Kasumi-1 (cell line): ENCODE measurements at regions not wholly inside any gene's neighbourhood (a gene's known extent, or its start where the extent isn't known, plus 50 kb on each side); places are given as distances from the start of the nearest gene placed in this dataset.

Experiments
- DNase-seq, 2 experiments: peaks; one replicate each; lab custom pipeline; 2025; lab: John Stamatoyannopoulos, UW

DNA sequence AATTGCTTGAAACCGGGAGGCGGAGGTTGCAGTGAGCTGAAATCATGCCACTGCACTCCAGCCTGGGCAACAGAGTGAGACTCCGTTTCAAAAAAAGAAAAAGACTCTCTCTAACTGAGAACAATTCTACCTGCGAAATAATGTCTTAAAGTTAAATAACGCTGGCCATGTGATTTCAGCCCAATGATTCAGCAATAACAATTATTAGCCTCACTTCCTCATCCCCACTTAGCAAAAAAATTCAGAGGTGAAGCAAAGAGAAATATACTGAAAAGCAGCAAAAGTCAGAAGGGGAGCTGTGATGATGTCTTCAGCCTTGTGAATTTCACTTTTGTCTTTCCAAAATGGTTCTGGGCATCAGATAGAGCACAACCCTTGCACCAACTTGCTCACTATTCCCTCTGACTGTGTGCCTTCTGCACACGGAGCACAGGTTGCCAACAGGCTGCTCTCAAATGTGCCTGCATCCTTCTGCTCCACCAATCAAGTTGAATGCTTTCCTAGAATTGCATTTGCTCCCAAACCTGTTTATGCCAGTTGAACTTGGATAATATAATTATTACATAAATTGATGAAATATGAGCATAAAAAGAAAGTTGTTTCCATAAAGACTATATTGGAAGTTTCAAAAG, 79.8 kb upstream of the IPO9 start:
- DNase-seq: no peak

DNA sequence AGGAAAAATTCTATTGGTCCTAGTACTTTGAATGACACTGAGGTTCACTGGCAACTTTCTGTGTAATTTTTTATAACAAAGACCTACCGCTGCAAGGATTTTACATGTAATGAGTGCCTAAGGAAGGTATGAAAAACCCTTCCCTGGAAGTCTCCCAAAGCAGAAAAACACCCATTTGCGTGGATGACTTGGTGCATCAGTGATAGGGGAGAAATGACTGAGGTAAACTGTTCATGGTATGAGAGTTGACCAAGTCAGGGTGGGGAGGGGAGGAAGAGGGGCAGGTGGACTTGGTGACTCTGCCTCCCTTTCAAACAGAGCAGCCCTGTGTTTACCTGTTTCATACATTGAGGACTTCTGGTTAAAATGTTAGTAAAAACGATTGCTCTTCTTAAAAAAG, 78.8 kb upstream of the IPO9 start:
- no peak for DNase-seq

DNA sequence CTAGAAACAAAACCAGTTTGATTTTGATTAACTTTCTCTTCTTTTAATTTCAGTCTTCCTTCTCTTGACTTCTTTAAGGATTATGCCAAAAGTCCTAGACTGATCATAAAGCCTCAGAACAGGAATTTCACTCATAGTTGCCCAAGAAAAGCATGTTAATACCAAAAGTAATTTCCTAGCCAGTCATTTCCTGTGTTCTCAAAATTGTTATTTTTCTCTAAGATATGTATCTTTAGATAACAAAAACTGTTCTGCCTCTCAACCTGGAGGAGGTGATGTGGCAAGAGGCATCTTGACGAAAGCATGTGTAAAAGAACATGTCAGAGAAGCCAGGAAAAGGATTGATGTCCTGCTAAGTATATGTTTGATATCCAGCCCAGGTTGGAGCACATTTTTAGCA, 78.0 kb upstream of the IPO9 start:
- no peak for DNase-seq

DNA sequence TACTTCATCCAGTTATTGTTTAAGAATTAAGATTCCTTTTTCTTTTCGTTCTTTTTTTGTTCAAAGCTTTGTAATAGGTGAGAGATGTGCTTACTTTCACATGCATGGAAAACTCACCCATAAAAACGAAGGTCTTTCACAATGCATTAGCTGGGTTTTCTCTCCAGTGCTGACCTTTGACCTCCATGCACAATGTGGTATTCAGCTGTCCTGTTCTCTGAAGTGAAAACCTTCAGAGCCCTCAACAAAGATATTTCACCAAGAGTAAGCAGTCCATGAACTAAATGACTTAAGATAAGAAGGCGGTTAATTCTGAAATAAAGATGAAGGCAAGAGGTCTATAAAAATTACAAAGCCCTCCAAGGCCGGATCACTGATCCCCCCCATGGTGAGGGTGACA, 77.1 kb upstream of the IPO9 start:
- DNase-seq: no peak

DNA sequence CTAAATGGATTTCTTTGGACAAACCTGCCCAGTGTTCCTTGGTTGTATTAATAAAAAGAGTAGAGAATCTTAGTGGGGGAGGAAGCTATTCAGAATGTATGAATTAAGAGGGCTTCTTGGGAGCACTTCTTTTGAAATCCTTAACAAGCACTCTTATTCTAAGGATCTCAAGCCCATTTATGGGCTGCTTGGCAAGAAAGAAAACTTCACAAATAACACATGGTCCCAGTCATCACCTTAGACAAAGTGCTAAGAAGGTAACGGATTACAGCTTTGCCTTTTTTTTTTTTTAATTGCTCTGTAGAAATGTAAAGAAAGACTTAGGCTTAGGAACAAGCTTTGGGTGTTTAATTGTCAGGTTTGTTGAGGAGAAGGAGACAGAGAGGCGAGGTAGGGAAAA, 76.6 kb upstream of the IPO9 start:
- no peak for DNase-seq

DNA sequence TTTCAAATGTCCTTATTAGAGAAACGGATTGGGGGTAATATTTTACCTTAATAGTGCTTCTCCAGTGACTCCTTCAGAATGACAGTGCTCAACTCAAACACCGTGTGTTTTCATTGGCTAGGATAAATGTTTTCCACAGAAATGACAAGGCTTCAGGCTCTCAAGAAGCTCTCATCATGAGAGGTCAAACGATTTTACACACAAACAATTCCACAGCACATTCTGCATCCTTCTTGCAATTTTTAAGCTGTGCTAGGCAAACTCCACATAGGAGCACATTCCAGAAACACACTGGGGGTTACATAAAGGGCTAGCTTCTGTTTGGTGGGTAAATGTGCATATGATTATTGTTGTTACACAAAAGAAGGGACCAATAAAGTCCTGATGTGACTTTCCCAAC, 75.5 kb upstream of the IPO9 start:
- no peak for DNase-seq

DNA sequence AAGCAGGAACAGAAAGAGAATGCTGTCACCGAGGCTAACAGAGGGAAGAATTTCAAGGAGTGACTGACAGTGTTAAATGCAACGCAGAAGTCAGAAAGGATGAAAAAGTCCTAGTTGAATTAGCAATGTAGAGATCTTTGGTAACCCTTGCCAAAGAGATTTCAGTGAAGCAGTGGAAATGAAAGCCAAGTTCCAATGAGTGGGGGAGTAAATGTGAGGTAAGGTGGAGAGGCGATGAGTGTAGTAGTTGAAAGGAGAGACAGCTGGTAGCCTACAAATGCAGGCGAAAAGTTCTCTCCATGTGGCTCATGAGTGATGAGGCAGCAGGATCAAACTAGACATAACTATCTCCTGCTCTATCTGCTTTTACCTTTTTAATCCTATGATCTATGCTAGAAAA, 74.6 kb upstream of the IPO9 start:
- DNase-seq: no peak

DNA sequence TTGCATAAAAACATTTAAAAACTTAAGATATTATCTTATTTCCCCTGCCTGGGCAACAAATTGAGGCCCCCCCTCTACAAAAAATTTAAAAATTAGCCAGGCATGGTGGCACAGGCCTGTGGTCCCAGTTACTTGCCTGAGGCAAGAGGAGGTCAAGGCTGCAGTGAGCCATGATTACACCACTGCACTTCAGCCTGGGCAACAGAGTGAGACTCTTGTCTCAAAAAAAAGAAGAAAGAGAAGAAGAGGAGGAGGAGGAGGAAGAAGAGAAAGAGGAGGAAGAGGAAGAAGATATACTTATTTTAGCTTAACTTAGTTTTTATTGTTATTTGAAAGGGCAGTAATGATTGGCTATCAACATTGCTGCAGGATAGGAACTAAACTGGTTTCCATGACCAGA, 73.8 kb upstream of the IPO9 start:
- no peak for DNase-seq

DNA sequence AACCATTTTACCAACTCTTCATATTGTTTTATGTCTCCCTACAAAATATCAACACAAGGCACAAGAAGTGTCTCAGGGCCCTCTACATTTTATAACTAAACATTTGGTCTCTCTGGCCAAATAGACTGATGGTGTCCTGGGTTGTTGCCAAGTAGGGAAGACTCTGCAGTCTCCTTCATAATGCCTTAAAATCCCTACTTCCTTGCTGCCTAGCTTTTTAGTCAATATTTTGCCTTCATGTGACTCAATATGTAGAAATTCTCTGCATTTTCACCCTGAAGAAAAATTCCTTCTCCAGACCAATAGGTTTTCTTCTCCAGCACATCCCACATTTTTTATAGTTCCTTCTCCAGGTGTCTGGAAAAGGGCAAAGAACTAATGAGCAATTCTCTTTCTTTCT, 72.6 kb upstream of the IPO9 start:
- DNase-seq: no peak

DNA sequence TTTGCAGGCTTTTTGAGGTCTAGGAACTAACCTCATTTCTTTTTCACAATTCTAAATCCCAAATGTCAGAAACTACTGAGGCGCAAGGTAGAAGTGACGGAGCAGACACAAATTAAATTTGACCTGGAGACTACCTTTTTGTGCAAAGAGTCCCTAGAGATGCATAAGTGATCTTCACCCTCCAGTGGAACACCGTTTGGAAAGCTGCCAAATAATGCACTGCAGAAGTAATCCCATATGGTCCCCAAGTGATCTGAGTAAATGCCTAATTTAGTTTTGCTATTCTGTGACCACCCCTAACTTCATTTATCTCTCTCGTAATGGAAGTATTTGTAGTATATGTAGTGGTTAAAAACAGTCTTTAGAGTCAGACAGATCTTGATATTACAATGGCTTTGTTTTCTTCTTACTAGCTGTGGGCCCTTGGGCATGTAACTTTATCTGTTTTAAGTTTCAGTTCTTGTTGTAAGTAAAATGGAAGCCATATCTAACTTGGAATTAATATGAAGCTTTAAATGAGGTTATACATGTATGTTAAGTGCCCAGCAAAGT, 70.4 kb upstream of the IPO9 start:
- no peak for DNase-seq

DNA sequence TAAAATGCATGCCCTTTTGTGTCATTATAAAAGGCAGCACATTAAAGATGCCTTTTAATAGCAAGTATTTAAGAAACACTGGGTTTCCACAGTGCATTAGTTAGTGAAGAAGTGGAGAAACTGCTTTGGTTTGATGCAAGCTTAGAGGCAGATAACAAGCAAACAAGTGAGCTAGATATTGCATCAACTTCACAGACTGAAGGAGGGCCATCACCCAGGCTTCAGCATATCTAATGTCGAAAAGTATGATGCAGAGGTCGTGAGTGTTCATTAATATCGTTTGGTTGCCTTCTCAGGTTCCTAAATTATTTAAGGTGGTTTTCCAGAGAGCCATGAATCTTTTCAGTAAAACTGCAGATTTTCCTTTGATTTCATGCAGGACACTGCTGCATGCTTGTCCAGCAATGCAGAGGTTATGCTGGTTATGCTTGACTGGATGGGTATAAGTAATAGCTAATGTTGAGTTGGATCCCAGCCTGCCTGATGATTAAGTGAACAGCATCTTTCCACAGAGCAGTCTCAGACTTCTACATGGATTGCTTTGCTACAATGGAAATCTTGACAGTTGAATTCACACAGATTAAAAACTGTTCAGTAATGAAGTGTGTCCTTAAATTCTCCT, 69.7 kb upstream of the IPO9 start:
- no peak for DNase-seq

DNA sequence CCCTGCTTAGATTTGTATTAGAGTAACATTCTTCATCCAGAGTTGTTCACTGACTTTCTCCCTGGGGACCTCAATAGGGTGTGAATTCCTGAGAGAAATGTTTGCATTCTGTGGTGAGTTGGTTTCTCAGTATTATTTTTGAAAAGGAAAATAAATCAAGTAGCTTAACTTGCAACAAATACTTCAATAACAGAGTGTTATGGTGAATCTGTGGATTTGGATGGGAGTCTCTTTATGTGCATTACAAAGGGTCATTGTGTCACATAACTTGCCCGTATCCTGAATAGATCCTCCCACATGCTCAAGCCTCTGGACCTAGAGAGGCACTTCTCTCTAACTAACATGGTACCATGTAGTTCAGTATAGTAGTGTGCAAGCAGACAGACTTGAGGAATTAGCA, 68.4 kb upstream of the IPO9 start:
- no peak for DNase-seq

DNA sequence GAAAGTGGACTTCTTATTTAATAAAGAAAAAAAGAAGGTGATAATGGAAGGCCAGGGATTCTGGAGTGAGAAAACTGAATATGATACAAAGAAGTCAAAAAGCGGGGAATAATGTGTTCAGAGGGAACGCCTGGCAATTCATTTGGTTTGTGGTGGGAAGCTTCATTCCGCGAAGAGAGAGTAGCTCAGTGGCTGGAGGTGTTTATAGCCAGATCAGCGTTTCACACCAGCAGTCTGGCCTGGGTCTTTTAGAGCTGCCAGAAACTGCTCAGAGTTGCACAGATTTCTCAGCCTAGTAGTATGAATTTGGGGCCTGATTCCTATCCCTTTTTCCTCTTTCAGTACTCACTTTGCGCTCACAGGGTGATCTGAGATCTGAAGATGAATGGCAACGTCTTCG, 67.8 kb upstream of the IPO9 start:
- no peak for DNase-seq

DNA sequence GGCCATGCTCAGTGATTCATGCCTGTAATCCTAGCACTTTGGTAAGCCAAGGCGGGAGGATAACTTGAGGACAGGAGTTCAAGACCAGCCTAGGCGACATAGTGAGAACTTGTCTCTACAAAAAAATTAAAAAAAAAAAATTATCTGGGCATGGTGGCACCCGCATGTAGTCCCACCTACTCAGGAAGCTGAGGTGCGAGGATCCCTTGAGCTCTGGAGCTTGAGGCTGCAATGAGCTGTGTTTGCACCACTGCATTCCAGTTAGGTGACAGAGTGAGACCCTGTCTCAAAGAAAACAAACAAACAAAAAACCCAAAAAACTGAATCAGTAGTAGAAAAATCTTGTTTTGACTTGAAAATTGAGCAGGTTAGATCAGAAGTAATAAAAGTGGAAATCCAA, 67.1 kb upstream of the IPO9 start:
- no peak for DNase-seq

DNA sequence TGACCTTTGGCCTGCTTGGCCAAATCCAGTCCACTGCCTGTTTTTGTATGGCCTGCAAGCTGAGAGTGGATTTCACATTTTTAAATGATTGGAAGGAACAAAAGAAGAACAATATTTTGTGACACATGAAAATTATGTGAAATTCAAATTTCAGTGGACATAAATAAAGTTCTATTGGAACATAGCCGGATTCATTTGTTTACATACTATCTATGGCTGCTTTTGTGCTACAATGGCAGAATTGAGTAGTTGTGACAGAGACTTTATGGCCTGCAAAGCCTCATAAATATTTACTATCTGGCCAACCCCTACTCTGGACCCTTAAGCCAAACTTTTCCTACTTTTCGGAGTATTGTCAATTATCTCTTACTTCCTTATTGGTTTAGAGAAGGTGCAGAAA, 66.6 kb upstream of the IPO9 start:
- no peak for DNase-seq

DNA sequence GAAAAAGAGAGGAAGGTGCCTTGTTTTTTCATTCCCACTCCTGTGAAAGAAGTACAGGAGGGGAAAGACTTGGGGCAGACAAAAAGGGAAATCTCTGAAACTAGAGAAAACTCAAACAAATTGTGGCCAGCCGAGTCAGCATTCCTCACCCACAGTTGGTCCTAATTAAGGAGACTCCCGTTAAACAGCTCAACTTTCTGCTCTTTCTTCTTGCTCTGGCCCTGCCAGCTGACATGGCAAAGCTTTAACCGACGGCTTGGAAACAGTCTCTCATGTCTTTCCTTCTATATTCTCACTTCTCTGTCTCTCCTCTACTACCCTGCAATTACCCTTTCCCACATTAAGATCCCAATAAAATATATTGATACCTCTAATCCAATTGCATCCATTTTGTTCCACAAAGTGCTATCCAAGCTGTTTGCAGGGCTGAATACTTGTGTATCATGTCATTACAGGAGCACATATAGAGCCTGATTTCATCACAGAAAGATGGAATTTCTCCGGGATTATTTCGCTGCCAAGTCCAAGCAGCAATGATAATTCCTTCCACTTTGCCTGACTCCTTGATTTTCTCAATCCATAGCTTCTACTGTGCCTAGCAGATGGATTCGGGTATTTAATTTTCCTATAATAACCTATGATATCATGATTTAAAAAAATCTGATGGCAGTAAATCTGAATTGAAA, 65.4 kb upstream of the IPO9 start:
- no peak for DNase-seq

DNA sequence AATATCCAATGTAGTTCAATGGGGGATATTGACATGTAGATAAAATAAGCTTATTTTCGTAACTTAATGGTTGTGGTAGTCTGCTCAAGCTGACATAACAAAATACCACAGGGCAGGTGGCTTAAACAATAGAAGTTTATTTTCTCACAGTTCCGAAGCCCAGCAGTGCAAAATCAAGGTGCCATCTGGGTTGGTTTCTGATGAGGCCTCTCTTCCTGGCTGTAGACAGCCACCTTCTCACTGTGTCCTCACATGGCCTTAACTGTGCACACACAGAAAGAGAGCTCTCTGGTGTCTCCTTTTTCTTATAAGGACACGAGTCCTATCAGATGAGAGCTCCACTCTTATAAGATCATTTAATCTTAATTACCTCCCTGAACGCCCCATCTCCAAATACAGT, 64.8 kb upstream of the IPO9 start:
- no peak for DNase-seq

DNA sequence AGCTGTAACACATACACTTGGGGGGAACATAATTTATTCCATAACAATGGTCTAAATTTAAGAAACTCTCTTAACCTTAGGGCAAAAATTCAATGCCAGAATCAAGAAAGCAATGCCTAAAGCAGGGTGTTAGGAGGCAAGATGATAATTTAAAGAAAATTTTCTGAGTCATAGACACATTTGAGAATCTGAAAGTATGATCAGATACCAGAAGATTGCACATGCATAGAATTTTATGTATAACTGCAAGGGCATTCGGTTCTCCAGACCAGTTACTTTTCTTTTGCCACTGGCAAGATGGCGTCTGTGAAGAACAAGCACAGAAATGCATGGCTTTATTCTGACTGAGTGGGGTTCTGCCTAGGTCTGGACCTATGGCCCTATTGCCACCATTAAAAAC, 64.4 kb upstream of the IPO9 start:
- DNase-seq: no peak

DNA sequence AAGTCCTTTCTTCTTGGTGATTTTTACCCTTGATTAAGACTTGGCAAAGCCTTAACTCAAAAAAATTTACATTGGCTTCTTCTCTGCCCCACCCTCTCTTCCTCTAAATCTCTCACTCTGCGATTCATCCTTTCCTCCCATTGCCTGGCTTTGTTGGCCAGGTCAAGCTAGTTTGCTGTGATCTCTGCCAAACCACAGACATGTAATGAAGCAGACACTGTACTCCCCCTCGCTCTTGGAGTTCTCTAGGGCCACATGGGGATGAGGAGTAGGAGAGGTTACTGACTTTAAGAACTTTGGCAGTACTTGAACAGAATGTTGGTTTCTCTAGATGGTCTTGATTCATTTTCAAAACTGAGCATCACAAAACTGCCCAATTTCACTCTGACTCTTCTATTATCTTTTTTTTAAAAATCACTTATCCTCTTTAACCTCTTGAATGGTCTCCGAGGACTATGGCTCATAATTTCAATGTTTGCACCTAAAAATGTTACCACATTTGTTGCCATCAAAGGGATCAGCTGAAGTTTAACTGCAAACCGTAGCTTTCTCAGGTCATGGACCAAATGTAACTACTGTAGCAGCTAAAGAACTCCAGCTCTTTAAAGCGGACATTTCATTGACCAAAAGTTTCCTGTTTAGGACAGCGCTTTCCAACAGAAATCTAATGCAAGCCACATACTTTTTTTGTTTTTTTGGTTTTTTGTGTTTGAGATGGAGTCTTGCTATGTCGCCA, 62.7 kb upstream of the IPO9 start:
- peak in 1 of 2 experiments; percentile 8 for DNase-seq

DNA sequence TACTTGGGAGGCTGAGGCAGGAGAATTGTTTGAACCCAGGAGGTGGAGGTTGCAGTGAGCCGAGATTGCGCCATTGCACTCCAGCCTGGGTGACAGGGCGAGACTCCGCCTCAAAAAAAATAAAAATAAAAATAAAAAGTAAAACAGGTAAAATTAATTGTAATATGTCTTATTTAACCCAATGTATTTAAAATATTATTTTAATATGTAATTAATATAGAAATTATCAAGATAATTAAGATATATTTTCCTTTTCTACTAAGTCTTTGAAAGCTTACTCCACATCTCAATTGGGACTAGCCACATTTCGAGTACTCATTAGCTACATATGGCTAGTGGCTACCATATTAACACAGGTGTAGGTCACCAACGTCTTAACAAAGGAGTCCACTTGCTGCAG, 61.6 kb upstream of the IPO9 start:
- DNase-seq: no peak

DNA sequence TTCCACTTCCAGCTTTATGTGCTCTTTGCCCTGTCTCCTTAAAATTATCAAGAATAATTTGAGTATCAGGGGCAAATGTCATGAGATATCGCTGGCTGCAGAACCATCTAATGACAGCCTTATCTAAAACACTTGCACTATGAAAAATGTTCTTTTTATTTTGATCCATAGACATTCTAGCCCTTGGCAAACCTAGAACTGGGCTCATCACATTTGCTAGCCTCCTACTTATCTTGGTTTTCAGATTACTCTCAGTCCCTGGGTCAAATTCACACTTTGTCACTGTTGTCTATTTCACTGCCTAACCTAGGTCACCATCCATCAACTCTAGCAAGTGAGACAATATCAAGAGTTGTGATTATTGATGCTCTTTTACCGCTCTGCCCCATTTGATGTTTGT, 59.9 kb upstream of the IPO9 start:
- no peak for DNase-seq

DNA sequence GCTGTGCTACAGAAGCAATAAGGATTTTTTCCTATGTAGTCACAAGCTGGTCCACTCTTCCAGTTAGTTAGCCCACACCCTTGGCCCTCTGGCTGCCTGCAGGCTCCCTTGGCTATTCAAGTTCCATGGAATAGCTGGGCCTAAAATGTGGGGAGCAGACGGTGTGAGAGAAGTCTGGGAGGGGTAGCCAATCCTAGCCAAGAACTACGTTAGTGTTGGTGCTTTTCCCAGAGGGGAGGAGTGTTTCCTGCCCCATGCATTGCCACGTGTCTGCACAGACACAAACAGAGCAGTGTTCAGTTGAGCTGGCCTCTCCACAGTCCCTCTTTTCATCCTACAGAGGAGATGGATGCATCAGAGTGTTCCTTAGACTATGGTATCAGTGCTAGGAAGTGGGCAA, 59.0 kb upstream of the IPO9 start:
- DNase-seq: no peak

DNA sequence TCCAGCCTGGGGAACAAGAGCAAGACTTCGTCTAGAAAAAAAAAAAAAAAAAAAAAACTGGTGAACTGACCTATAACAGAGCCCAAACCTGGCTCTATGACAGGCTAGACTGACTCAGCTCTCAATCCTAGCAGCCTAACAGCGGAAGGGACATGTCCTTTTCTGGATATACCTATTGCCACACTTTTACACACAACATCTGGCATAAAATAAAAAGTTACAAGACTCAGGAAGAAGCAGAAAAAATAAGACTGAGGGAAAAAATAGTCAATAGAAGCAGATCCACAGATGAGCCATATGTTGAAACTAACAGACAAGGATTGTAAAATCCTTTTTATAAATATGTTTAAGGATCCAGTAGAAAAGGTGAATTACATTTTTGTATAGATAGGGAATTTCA, 57.5 kb upstream of the IPO9 start:
- no peak for DNase-seq
